HEK293 (cell line): ENCODE measurements at regions not wholly inside any gene's neighbourhood (a gene's known extent, or its start where the extent isn't known, plus 50 kb on each side); places are given as distances from the start of the nearest gene placed in this dataset.

ENCODE experiments used
- CTCF ChIA-PET: fragments of 350-600 bp; formaldehyde crosslinking; extraction: SDS; loops from one replicate; lab custom pipeline; 2021; ENCODE audit warnings: antibody characterized with exemption; lab: Yijun Ruan, JAX
- POLR2A ChIA-PET: fragments of 300-600 bp; formaldehyde crosslinking; extraction: SDS; loops from one replicate; lab custom pipeline; 2020; ENCODE audit warnings: antibody characterized with exemption, inconsistent platforms; lab: Yijun Ruan, JAX
- H3K27ac ChIP-seq: fragments of 200-500 bp; sonication (Bioruptor generic); 2 replicates; pipeline ENCODE4 v1.5.1; 2014; ENCODE audit warnings: low read depth, low read length, control low read depth, inconsistent platforms; ENCODE audit errors: extremely low read depth
- H3K36me3 ChIP-seq, 2 experiments: fragments of 200-500 bp in 1 of 2; sonication (Bioruptor generic) in 1 of 2; 1 replicate in 1 of 2; 2 replicates in 1 of 2; pipeline ENCODE4 v1.5.1; 2014 to 2017; ENCODE audit warnings: inconsistent platforms in 2 of 2, low read length in 2 of 2; ENCODE audit not compliant: control insufficient read depth in 2 of 2, insufficient read depth in 1 of 2
- H3K4me1 ChIP-seq: fragments of 200-500 bp; sonication (Bioruptor generic); 2 replicates; pipeline ENCODE4 v1.5.1; 2014; ENCODE audit warnings: mild to moderate bottlenecking, low read length, inconsistent platforms; ENCODE audit not compliant: control insufficient read depth, insufficient read depth
- H3K4me3 ChIP-seq: 2 replicates; pipeline ENCODE4 v1.5.1; 2011; ENCODE audit warnings: low read depth, mild to moderate bottlenecking, control low read depth, low read length, moderate library complexity
- H3K9me3 ChIP-seq: fragments of 200-500 bp; sonication (Bioruptor generic); 2 replicates; pipeline ENCODE4 v1.5.1; 2014; ENCODE audit warnings: low read depth, low read length, inconsistent platforms; ENCODE audit not compliant: control insufficient read depth, insufficient read depth
- BCL11A ChIP-seq: fragments of 450-650 bp; formaldehyde crosslinking; IDR thresholded peaks from 2 replicates; pipeline ENCODE4 v1.5.1; 2016; ENCODE audit warnings: low read depth, missing biosample characterization, missing genetic modification characterization
- FEZF1 ChIP-seq: fragments of 450-650 bp; formaldehyde crosslinking; IDR thresholded peaks from 2 replicates; pipeline ENCODE4 v1.5.1; 2016; ENCODE audit warnings: missing biosample characterization, missing genetic modification characterization
- ZNF202 ChIP-seq: fragments of 450-650 bp; formaldehyde crosslinking; IDR thresholded peaks from 2 replicates; pipeline ENCODE4 v1.5.1; 2016; ENCODE audit warnings: missing biosample characterization, missing genetic modification characterization, borderline replicate concordance
- ZNF23 ChIP-seq: fragments of 450-650 bp; formaldehyde crosslinking; IDR thresholded peaks from 2 replicates; pipeline ENCODE4 v1.5.1; 2016; ENCODE audit warnings: missing biosample characterization, missing genetic modification characterization, borderline replicate concordance
- ZNF302 ChIP-seq: fragments of 450-650 bp; formaldehyde crosslinking; IDR thresholded peaks from 2 replicates; pipeline ENCODE4 v1.5.1; 2016; ENCODE audit warnings: missing biosample characterization, missing genetic modification characterization, low read depth
- ZNF350 ChIP-seq: fragments of 450-650 bp; formaldehyde crosslinking; IDR thresholded peaks from 2 replicates; pipeline ENCODE4 v1.5.0; 2017; ENCODE audit warnings: missing biosample characterization, mild to moderate bottlenecking, missing genetic modification characterization
- ZNF433 ChIP-seq: fragments of 450-650 bp; formaldehyde crosslinking; IDR thresholded peaks from 2 replicates; pipeline ENCODE4 v1.5.1; 2016; ENCODE audit warnings: missing biosample characterization, missing genetic modification characterization, low read depth
- ZNF514 ChIP-seq: fragments of 450-650 bp; formaldehyde crosslinking; IDR thresholded peaks from 2 replicates; pipeline ENCODE4 v1.5.1; 2016; ENCODE audit warnings: missing biosample characterization, missing genetic modification characterization
- ZNF677 ChIP-seq: fragments of 450-650 bp; IDR thresholded peaks from 2 replicates; pipeline ENCODE4 v1.5.0; 2018; ENCODE audit warnings: missing biosample characterization, mild to moderate bottlenecking, missing genetic modification characterization, moderate library complexity
- ZSCAN30 ChIP-seq: fragments of 450-650 bp; IDR thresholded peaks from 2 replicates; pipeline ENCODE4 v1.5.1; 2018; ENCODE audit warnings: missing biosample characterization, mild to moderate bottlenecking, missing genetic modification characterization, moderate library complexity
- TF ChIP-seq, protein P1 (sequence below): fragments of 450-650 bp; formaldehyde crosslinking; IDR thresholded peaks from 2 replicates; pipeline ENCODE4 v1.5.1; 2016; ENCODE audit warnings: missing biosample characterization, missing genetic modification characterization
- TF ChIP-seq, protein P2 (sequence below): fragments of 450-650 bp; formaldehyde crosslinking; IDR thresholded peaks from 2 replicates; pipeline ENCODE4 v1.5.1; 2016; ENCODE audit warnings: missing biosample characterization, missing genetic modification characterization
- TF ChIP-seq, protein P3 (sequence below): IDR thresholded peaks from 2 replicates; pipeline ENCODE4 v1.6.1; 2011; ENCODE audit warnings: mild to moderate bottlenecking, low read depth, low read length, borderline replicate concordance
- TF ChIP-seq, protein P4 (sequence below): fragments of 450-650 bp; formaldehyde crosslinking; IDR thresholded peaks from 2 replicates; pipeline ENCODE4 v1.5.1; 2017; ENCODE audit warnings: missing biosample characterization, mild to moderate bottlenecking, missing genetic modification characterization, moderate library complexity
- TF ChIP-seq, protein P5 (sequence below): fragments of 450-650 bp; formaldehyde crosslinking; IDR thresholded peaks from 2 replicates; pipeline ENCODE4 v1.5.1; 2016; ENCODE audit warnings: missing biosample characterization, missing genetic modification characterization
- TF ChIP-seq, protein P6 (sequence below): fragments of 450-650 bp; formaldehyde crosslinking; IDR thresholded peaks from 2 replicates; pipeline ENCODE4 v1.5.0; 2017; ENCODE audit warnings: missing biosample characterization, missing genetic modification characterization, borderline replicate concordance

DNA sequence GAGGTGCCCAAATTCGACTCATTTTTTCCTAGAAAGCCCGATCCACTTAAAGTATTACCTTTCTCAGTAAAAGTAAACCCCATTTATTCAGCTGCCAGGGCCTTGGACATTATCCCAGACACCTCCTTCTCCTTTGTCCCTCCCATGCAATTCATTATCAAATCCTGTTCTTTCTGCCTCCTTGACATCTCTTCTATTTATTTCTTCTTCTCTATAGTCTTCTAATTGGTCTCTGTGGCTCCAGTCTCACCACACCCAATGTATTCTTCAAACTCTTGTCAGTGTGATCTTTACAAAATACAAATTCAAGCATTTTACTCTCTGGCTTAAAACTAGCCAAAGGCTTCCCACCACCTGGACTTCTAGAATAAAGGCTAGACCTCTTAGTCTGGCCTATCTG, 120.3 kb downstream of the IL20RB start (continued):
- TF ChIP-seq, protein P1, sequence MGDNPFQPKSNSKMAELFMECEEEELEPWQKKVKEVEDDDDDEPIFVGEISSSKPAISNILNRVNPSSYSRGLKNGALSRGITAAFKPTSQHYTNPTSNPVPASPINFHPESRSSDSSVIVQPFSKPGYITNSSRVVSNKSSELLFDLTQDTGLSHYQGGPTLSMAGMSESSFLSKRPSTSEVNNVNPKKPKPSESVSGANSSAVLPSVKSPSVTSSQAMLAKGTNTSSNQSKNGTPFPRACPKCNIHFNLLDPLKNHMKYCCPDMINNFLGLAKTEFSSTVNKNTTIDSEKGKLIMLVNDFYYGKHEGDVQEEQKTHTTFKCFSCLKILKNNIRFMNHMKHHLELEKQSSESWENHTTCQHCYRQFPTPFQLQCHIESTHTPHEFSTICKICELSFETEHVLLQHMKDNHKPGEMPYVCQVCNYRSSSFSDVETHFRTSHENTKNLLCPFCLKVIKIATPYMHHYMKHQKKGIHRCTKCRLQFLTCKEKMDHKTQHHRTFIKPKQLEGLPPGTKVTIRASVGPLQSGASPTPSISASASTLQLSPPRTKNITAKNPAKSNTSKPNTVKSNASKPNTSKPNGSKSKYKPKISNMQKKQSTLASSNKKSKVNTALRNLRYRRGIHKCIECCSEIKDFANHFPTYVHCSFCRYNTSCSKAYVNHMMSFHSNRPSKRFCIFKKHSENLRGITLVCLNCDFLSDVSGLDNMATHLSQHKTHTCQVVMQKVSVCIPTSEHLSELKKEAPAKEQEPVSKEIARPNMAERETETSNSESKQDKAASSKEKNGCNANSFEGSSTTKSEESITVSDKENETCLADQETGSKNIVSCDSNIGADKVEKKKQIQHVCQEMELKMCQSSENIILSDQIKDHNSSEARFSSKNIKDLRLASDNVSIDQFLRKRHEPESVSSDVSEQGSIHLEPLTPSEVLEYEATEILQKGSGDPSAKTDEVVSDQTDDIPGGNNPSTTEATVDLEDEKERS (tag by site-specific recombination): no peak
- TF ChIP-seq ZNF302 (tag by site-specific recombination): no peak
- TF ChIP-seq ZNF677 (tag by site-specific recombination): no peak
- TF ChIP-seq ZNF202 (tag by site-specific recombination): no peak
- TF ChIP-seq, protein P2, sequence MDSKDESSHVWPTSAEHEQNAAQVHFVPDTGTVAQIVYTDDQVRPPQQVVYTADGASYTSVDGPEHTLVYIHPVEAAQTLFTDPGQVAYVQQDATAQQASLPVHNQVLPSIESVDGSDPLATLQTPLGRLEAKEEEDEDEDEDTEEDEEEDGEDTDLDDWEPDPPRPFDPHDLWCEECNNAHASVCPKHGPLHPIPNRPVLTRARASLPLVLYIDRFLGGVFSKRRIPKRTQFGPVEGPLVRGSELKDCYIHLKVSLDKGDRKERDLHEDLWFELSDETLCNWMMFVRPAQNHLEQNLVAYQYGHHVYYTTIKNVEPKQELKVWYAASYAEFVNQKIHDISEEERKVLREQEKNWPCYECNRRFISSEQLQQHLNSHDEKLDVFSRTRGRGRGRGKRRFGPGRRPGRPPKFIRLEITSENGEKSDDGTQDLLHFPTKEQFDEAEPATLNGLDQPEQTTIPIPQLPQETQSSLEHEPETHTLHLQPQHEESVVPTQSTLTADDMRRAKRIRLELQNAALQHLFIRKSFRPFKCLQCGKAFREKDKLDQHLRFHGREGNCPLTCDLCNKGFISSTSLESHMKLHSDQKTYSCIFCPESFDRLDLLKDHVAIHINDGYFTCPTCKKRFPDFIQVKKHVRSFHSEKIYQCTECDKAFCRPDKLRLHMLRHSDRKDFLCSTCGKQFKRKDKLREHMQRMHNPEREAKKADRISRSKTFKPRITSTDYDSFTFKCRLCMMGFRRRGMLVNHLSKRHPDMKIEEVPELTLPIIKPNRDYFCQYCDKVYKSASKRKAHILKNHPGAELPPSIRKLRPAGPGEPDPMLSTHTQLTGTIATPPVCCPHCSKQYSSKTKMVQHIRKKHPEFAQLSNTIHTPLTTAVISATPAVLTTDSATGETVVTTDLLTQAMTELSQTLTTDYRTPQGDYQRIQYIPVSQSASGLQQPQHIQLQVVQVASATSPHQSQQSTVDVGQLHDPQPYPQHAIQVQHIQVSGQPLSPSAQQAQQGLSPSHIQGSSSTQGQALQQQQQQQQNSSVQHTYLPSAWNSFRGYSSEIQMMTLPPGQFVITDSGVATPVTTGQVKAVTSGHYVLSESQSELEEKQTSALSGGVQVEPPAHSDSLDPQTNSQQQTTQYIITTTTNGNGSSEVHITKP (tag by site-specific recombination): no peak
- no peak for TF ChIP-seq ZNF514 (tag by site-specific recombination)
- no peak for TF ChIP-seq BCL11A (tag by site-specific recombination)
- TF ChIP-seq, protein P3, sequence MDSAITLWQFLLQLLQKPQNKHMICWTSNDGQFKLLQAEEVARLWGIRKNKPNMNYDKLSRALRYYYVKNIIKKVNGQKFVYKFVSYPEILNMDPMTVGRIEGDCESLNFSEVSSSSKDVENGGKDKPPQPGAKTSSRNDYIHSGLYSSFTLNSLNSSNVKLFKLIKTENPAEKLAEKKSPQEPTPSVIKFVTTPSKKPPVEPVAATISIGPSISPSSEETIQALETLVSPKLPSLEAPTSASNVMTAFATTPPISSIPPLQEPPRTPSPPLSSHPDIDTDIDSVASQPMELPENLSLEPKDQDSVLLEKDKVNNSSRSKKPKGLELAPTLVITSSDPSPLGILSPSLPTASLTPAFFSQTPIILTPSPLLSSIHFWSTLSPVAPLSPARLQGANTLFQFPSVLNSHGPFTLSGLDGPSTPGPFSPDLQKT: no peak

DNA sequence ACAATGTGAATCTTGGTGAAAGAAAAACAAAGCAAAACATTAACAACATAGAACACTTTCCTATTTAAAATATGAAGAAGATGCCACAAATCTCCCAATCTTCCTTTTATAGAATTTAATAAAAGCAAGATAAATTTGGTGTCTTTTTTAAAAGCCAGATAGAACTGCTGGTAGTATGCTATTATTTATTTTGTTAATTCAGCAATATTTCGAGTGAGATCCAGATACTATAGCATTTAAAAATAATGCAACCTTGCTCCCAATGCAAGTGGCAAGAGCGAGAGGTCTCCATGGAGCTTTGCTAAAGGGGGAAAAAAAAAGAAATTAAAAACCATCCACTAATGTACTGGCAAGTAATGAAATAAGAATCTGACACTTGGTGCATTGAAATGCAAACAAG, 121.8 kb downstream of the IL20RB start:
- Histone ChIP-seq H3K4me3 (no peak overlapping the region), H3K9me3 (no peaks in the 10 kb centered on the region), H3K4me1 (no peaks in the 10 kb centered on the region), H3K27ac (no peak overlapping the region), H3K36me3 (no peaks in the 10 kb centered on the region)
- ChIA-PET POLR2A (no interaction called here), CTCF (no interaction called here)
- TF ChIP-seq, protein P3: no peak
- TF ChIP-seq, protein P4, sequence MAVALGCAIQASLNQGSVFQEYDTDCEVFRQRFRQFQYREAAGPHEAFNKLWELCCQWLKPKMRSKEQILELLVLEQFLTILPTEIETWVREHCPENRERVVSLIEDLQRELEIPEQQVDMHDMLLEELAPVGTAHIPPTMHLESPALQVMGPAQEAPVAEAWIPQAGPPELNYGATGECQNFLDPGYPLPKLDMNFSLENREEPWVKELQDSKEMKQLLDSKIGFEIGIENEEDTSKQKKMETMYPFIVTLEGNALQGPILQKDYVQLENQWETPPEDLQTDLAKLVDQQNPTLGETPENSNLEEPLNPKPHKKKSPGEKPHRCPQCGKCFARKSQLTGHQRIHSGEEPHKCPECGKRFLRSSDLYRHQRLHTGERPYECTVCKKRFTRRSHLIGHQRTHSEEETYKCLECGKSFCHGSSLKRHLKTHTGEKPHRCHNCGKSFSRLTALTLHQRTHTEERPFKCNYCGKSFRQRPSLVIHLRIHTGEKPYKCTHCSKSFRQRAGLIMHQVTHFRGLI: no peak
- TF ChIP-seq ZNF350 (tag by site-specific recombination) (no peak), ZSCAN30 (tag by site-specific recombination) (no peak), FEZF1 (tag by site-specific recombination) (no peak), ZNF23 (tag by site-specific recombination) (no peak), ZNF433 (no peak)
- TF ChIP-seq, protein P5, sequence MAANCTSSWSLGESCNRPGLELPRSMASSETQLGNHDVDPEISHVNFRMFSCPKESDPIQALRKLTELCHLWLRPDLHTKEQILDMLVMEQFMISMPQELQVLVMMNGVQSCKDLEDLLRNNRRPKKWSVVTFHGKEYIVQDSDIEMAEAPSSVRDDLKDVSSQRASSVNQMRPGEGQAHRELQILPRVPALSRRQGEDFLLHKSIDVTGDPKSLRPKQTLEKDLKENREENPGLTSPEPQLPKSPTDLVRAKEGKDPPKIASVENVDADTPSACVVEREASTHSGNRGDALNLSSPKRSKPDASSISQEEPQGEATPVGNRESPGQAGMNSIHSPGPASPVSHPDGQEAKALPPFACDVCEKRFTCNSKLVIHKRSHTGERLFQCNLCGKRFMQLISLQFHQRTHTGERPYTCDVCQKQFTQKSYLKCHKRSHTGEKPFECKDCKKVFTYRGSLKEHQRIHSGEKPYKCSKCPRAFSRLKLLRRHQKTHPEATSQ: no peak
- TF ChIP-seq, protein P6, sequence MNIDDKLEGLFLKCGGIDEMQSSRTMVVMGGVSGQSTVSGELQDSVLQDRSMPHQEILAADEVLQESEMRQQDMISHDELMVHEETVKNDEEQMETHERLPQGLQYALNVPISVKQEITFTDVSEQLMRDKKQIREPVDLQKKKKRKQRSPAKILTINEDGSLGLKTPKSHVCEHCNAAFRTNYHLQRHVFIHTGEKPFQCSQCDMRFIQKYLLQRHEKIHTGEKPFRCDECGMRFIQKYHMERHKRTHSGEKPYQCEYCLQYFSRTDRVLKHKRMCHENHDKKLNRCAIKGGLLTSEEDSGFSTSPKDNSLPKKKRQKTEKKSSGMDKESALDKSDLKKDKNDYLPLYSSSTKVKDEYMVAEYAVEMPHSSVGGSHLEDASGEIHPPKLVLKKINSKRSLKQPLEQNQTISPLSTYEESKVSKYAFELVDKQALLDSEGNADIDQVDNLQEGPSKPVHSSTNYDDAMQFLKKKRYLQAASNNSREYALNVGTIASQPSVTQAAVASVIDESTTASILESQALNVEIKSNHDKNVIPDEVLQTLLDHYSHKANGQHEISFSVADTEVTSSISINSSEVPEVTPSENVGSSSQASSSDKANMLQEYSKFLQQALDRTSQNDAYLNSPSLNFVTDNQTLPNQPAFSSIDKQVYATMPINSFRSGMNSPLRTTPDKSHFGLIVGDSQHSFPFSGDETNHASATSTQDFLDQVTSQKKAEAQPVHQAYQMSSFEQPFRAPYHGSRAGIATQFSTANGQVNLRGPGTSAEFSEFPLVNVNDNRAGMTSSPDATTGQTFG (tag by site-specific recombination): no peak
